KMS-11 (cell line): ENCODE measurements at regions not wholly inside any gene's neighbourhood (a gene's known extent, or its start where the extent isn't known, plus 50 kb on each side); places are given as distances from the start of the nearest gene placed in this dataset.

Experiments used
- H2AFZ ChIP-seq: fragments of 200-600 bp; sonication (generic); 2 replicates; pipeline ENCODE4 v1.6.1; 2016; ENCODE audit warnings: antibody characterized with exemption, mixed run types, low read depth
- H3K27ac ChIP-seq: fragments of 200-600 bp; sonication (generic); 2 replicates; pipeline ENCODE4 v1.6.1; 2016; ENCODE audit warnings: mild to moderate bottlenecking, mixed run types
- H3K27me3 ChIP-seq: fragments of 200-600 bp; sonication (generic); 2 replicates; pipeline ENCODE4 v1.6.1; 2017; ENCODE audit warnings: mild to moderate bottlenecking, low read depth, mixed run types, moderate library complexity; ENCODE audit not compliant: insufficient read depth
- H3K36me3 ChIP-seq: fragments of 200-600 bp; sonication (generic); 2 replicates; pipeline ENCODE4 v1.6.1; 2017; ENCODE audit warnings: mild to moderate bottlenecking, mixed run types; ENCODE audit not compliant: insufficient read depth
- H3K4me1 ChIP-seq: fragments of 200-600 bp; sonication (generic); 2 replicates; pipeline ENCODE4 v1.6.1; 2016; ENCODE audit warnings: mild to moderate bottlenecking, low read depth, mixed run types; ENCODE audit not compliant: poor library complexity, severe bottlenecking
- H3K4me2 ChIP-seq: fragments of 200-600 bp; sonication (generic); 2 replicates; pipeline ENCODE4 v1.7.0; 2016; ENCODE audit warnings: mild to moderate bottlenecking, mixed run types
- H3K4me3 ChIP-seq: fragments of 200-600 bp; sonication (generic); IDR thresholded peaks from 2 replicates; pipeline ENCODE4 v1.6.1; 2017; ENCODE audit warnings: low read depth, low read length, mixed read lengths; ENCODE audit not compliant: insufficient read depth
- H3K79me2 ChIP-seq: fragments of 200-600 bp; sonication (generic); 2 replicates; pipeline ENCODE4 v1.6.1; 2016; ENCODE audit warnings: low read depth, mixed run types; ENCODE audit not compliant: insufficient read depth
- H3K9ac ChIP-seq: fragments of 200-600 bp; sonication (generic); 2 replicates; pipeline ENCODE4 v1.6.1; 2016; ENCODE audit warnings: mild to moderate bottlenecking, mixed run types
- H4K20me1 ChIP-seq: fragments of 200-600 bp; sonication (generic); 2 replicates; pipeline ENCODE4 v1.6.1; 2016; ENCODE audit warnings: mild to moderate bottlenecking, mixed run types; ENCODE audit not compliant: insufficient read depth
- CTCF ChIP-seq: fragments of 200-600 bp; sonication (generic); conservative IDR thresholded peaks from 2 replicates; pipeline ENCODE4 v1.6.1; 2017; ENCODE audit warnings: low read depth, mild to moderate bottlenecking, antibody characterized with exemption, low read length, moderate library complexity, mixed read lengths

GRCh38 chr2:82857967-82858366 lies 1601.1 kb downstream of the SUCLG1 start:
- Histone ChIP-seq H3K4me3 (no peak overlapping the region), H3K27me3 (no peaks in the 10 kb centered on the region), H3K4me2 (no peak overlapping the region), H3K36me3 (no peaks in the 10 kb centered on the region), H3K27ac (no peak overlapping the region), H3K9ac (no peak overlapping the region), H3K4me1 (no peaks in the 10 kb centered on the region), H3K79me2 (no peaks in the 10 kb centered on the region), H2AFZ (no peak overlapping the region), H4K20me1 (no peaks in the 10 kb centered on the region; the same call in 1 of the 2 replicates)
- no peak for TF ChIP-seq CTCF

GRCh38 chr2:82853299-82853698 lies 1605.8 kb downstream of the SUCLG1 start:
- H3K9ac ChIP-seq = no peak overlapping the region
- no peak overlapping the region for H3K27ac ChIP-seq

GRCh38 chr2:82852787-82853186 lies 1606.3 kb downstream of the SUCLG1 start:
- Histone ChIP-seq H3K27me3 (no peaks in the 10 kb centered on the region), H3K79me2 (no peaks in the 10 kb centered on the region), H2AFZ (no peak overlapping the region), H3K4me3 (no peak overlapping the region), H3K4me1 (no peaks in the 10 kb centered on the region), H3K4me2 (no peak overlapping the region), H4K20me1 (no peaks in the 10 kb centered on the region), H3K9ac (no peak overlapping the region), H3K36me3 (no peaks in the 10 kb centered on the region), H3K27ac (no peak overlapping the region)
- no peak for TF ChIP-seq CTCF

More at GRCh38 chr2:82853299-82853698, 1605.8 kb downstream of the SUCLG1 start:
- Histone ChIP-seq H3K79me2 (no peaks in the 10 kb centered on the region), H4K20me1 (no peaks in the 10 kb centered on the region), H3K36me3 (no peaks in the 10 kb centered on the region), H3K4me3 (no peak overlapping the region), H3K4me1 (no peaks in the 10 kb centered on the region), H3K27me3 (no peaks in the 10 kb centered on the region), H3K4me2 (no peak overlapping the region), H2AFZ (no peak overlapping the region)
- no peak for TF ChIP-seq CTCF

DNA sequence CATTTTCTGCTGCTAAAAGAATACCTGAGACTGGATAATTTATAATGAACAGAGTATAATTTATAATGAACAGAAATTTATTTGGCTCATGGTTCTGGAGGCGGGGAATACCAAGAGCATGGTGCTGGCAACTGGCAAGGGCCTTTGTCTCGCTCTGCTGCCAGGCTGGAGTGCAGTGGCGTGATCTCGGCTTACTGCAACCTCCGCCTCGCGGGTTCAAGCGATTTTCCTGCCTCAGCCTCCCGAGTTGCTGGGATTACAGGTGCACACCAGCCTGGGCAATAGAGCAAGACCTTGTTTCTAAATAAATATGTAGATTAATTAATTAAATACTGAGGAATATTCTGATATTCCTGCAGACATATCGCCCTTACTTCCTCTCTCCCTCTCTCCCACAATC lies 1610.8 kb downstream of the SUCLG1 start:
- H3K4me3 ChIP-seq = no peak overlapping the region
- no peak overlapping the region for H3K27ac ChIP-seq
- no peak for TF ChIP-seq CTCF
- H3K4me2 ChIP-seq = no peak overlapping the region
- no peaks in the 10 kb centered on the region for H3K4me1 ChIP-seq
- no peaks in the 10 kb centered on the region for H3K79me2 ChIP-seq
- H3K27me3 ChIP-seq = no peaks in the 10 kb centered on the region
- H4K20me1 ChIP-seq = no peaks in the 10 kb centered on the region
- H3K9ac ChIP-seq = no peak overlapping the region
- H2AFZ ChIP-seq = no peak overlapping the region
- H3K36me3 ChIP-seq = no peaks in the 10 kb centered on the region
